Adrenal gland (tissue), 5 donors: ENCODE measurements at regions not wholly inside any gene's neighbourhood (a gene's known extent, or its start where the extent isn't known, plus 50 kb on each side); places are given as distances from the start of the nearest gene placed in this dataset.

Experiments
- POLR2A ChIP-seq, 2 donors: fragments of 450-650 bp; IDR thresholded peaks; one replicate each; pipeline ENCODE4 v1.6.1; 2017; ENCODE audit warnings: antibody characterized with exemption in 2 of 2, mild to moderate bottlenecking in 2 of 2, moderate library complexity in 1 of 2
- TF ChIP-seq, protein P1 (sequence below), 6 experiments: fragments of 450-650 bp in 4 of 6; fragments of 200-600 bp in 2 of 6; sonication (generic) in 1 of 6; IDR thresholded peaks; 1 replicate in 5 of 6; 2 replicates in 1 of 6; pipeline versions ENCODE4 v1.5.1 to v1.8.0; 2016 to 2021; ENCODE audit warnings: antibody characterized with exemption in 6 of 6, mild to moderate bottlenecking in 2 of 6, moderate library complexity in 1 of 6
- donor health status: DM: no; HTN: no; CAD: no.

DNA sequence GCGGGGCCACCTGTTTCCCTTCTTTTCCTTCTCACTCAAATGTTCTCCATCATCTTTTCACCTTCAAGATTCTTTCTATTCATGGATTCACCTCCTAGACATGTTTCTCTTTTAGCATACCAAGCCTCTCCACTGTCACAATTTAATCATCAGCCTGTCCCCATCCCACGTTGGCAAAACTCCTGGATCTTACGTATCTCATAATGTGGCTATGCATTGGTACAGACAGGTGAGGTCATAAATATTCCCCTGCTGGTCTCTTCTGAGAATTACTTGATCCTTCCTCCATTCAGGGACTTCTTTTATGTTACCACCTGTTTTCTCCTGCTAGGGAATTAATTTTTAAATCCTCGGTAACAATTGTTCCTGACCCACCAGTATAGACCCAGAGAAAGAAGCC, 262.6 kb upstream of the NEBL start:
- TF ChIP-seq, protein P1, sequence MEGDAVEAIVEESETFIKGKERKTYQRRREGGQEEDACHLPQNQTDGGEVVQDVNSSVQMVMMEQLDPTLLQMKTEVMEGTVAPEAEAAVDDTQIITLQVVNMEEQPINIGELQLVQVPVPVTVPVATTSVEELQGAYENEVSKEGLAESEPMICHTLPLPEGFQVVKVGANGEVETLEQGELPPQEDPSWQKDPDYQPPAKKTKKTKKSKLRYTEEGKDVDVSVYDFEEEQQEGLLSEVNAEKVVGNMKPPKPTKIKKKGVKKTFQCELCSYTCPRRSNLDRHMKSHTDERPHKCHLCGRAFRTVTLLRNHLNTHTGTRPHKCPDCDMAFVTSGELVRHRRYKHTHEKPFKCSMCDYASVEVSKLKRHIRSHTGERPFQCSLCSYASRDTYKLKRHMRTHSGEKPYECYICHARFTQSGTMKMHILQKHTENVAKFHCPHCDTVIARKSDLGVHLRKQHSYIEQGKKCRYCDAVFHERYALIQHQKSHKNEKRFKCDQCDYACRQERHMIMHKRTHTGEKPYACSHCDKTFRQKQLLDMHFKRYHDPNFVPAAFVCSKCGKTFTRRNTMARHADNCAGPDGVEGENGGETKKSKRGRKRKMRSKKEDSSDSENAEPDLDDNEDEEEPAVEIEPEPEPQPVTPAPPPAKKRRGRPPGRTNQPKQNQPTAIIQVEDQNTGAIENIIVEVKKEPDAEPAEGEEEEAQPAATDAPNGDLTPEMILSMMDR (IDR thresholded peaks at IDR 0.05), result no peak
- no peak for TF ChIP-seq POLR2A (IDR thresholded peaks at IDR 0.05)
